Liver (tissue), 3 donors: ENCODE measurements at regions not wholly inside any gene's neighbourhood (a gene's known extent, or its start where the extent isn't known, plus 50 kb on each side); places are given as distances from the start of the nearest gene placed in this dataset.

Experiments
- GABPA ChIP-seq, 2 donors: IDR thresholded peaks in 1 of 2; conservative IDR thresholded peaks in 1 of 2; 2 replicates each; pipeline ENCODE4 v1.6.1; 2016; ENCODE audit warnings: antibody characterized with exemption in 2 of 2, mild to moderate bottlenecking in 1 of 2, moderate library complexity in 1 of 2
- JUND ChIP-seq, 2 donors: IDR thresholded peaks; 2 replicates each; pipeline ENCODE4 v1.6.1; 2016; ENCODE audit warnings: antibody characterized with exemption in 2 of 2
- SP1 ChIP-seq: IDR thresholded peaks from 2 replicates; pipeline ENCODE4 v1.6.1; 2018; ENCODE audit warnings: antibody characterized with exemption, mild to moderate bottlenecking
- TAF1 ChIP-seq: conservative IDR thresholded peaks from 2 replicates; pipeline ENCODE4 v1.6.1; 2016; ENCODE audit warnings: antibody characterized with exemption, mild to moderate bottlenecking
- YY1 ChIP-seq: IDR thresholded peaks from 2 replicates; pipeline ENCODE4 v1.6.1; 2016; ENCODE audit warnings: antibody characterized with exemption, mild to moderate bottlenecking
- TF ChIP-seq, protein P1 (sequence below): IDR thresholded peaks from 2 replicates; pipeline ENCODE4 v1.6.1; 2016; ENCODE audit warnings: antibody characterized with exemption, mild to moderate bottlenecking
- TF ChIP-seq, protein P2 (sequence below): fragments of 150-350 bp; IDR thresholded peaks from 2 replicates; pipeline ENCODE4 v1.5.1; 2017; ENCODE audit warnings: improper control_type of control experiment, low read depth, low read length; ENCODE audit not compliant: missing input control
- TF ChIP-seq, protein P3 (sequence below): IDR thresholded peaks from 2 replicates; pipeline ENCODE4 v1.6.1; 2016; ENCODE audit warnings: antibody characterized with exemption
- donor health status: healthy.
- donor health status: healthy.

DNA sequence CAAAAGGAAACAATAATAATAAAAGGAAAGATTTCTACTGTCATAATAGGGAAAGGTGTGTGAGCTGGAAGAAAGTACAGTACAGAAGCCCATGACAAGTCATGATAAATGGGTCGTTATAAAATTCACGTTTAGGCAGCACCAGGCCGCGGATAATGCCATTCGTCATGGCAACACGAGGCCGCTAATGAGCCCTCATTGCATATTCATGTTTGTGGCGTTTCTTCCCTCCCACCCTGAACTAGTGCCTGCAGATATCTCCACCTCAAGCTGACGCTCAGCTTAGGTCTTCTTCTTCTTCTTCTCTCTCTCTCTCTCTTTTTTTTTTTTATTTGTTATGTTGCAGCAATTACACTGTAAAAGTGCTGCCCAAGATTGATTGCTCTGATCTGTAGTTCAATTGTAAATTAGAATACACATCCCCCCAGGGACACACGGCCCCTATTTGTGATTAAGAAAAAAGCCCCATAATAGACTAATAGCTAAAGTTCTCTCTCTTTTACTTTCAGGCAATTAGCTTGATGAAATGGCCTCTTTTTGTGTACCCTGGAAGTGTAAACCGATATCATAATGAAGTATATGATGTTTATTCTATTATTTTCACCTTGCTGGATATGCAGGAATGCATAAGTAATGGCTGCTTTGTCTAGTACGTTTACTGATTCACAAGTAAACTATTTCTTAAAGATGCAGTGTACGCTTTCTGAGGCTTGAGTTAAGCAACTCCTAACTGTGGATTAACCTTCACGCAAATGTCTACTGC, 61.9 kb upstream of the NR2F2 start:
- TF ChIP-seq, protein P1, sequence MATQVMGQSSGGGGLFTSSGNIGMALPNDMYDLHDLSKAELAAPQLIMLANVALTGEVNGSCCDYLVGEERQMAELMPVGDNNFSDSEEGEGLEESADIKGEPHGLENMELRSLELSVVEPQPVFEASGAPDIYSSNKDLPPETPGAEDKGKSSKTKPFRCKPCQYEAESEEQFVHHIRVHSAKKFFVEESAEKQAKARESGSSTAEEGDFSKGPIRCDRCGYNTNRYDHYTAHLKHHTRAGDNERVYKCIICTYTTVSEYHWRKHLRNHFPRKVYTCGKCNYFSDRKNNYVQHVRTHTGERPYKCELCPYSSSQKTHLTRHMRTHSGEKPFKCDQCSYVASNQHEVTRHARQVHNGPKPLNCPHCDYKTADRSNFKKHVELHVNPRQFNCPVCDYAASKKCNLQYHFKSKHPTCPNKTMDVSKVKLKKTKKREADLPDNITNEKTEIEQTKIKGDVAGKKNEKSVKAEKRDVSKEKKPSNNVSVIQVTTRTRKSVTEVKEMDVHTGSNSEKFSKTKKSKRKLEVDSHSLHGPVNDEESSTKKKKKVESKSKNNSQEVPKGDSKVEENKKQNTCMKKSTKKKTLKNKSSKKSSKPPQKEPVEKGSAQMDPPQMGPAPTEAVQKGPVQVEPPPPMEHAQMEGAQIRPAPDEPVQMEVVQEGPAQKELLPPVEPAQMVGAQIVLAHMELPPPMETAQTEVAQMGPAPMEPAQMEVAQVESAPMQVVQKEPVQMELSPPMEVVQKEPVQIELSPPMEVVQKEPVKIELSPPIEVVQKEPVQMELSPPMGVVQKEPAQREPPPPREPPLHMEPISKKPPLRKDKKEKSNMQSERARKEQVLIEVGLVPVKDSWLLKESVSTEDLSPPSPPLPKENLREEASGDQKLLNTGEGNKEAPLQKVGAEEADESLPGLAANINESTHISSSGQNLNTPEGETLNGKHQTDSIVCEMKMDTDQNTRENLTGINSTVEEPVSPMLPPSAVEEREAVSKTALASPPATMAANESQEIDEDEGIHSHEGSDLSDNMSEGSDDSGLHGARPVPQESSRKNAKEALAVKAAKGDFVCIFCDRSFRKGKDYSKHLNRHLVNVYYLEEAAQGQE = no peak
- TF ChIP-seq, protein P2, sequence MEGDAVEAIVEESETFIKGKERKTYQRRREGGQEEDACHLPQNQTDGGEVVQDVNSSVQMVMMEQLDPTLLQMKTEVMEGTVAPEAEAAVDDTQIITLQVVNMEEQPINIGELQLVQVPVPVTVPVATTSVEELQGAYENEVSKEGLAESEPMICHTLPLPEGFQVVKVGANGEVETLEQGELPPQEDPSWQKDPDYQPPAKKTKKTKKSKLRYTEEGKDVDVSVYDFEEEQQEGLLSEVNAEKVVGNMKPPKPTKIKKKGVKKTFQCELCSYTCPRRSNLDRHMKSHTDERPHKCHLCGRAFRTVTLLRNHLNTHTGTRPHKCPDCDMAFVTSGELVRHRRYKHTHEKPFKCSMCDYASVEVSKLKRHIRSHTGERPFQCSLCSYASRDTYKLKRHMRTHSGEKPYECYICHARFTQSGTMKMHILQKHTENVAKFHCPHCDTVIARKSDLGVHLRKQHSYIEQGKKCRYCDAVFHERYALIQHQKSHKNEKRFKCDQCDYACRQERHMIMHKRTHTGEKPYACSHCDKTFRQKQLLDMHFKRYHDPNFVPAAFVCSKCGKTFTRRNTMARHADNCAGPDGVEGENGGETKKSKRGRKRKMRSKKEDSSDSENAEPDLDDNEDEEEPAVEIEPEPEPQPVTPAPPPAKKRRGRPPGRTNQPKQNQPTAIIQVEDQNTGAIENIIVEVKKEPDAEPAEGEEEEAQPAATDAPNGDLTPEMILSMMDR = no peak
- TF ChIP-seq TAF1 = no peak
- TF ChIP-seq SP1 = no peak
- TF ChIP-seq GABPA (IDR thresholded peaks at IDR 0.05 in 1 of 2, conservative IDR thresholded peaks at IDR 0.05 in 1 of 2) = no peak
- TF ChIP-seq, protein P3, sequence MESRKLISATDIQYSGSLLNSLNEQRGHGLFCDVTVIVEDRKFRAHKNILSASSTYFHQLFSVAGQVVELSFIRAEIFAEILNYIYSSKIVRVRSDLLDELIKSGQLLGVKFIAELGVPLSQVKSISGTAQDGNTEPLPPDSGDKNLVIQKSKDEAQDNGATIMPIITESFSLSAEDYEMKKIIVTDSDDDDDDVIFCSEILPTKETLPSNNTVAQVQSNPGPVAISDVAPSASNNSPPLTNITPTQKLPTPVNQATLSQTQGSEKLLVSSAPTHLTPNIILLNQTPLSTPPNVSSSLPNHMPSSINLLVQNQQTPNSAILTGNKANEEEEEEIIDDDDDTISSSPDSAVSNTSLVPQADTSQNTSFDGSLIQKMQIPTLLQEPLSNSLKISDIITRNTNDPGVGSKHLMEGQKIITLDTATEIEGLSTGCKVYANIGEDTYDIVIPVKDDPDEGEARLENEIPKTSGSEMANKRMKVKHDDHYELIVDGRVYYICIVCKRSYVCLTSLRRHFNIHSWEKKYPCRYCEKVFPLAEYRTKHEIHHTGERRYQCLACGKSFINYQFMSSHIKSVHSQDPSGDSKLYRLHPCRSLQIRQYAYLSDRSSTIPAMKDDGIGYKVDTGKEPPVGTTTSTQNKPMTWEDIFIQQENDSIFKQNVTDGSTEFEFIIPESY = no peak
- TF ChIP-seq JUND (IDR thresholded peaks at IDR 0.05) = no peak
- TF ChIP-seq YY1 = no peak
